ENCODE measurements at regions not wholly inside any gene's neighbourhood (a gene's known extent, or its start where the extent isn't known, plus 50 kb on each side); places are given as distances from the start of the nearest gene placed in this dataset.
"Not testable (repeated sequence)": the region's sequence is repeated elsewhere in the genome, so short reads cannot be mapped to it uniquely, and the experiment has no call there.

- no peak for DNase-seq
Observed at GRCh38 chr4:57993944-57994343, 883.8 kb upstream of the IGFBP7 start.

GRCh38 chr4:57989430-57989829 lies 879.2 kb upstream of the IGFBP7 start:
- DNase-seq = no peak

- no peak for DNase-seq
Observed at GRCh38 chr4:57985161-57985560, 875.0 kb upstream of the IGFBP7 start.

GRCh38 chr4:57981123-57981522 lies 870.9 kb upstream of the IGFBP7 start:
- no peak for DNase-seq

- DNase-seq = no peak
Observed at GRCh38 chr4:57974821-57975220, 864.6 kb upstream of the IGFBP7 start.

- no peak for DNase-seq
Observed at GRCh38 chr4:57973819-57974218, 863.6 kb upstream of the IGFBP7 start.

- DNase-seq = no peak
Observed at GRCh38 chr4:57971261-57971660, 861.1 kb upstream of the IGFBP7 start.

- DNase-seq = no peak
Observed at GRCh38 chr4:57966987-57967760, 857.0 kb upstream of the IGFBP7 start.

GRCh38 chr4:57965431-57965830 lies 855.2 kb upstream of the IGFBP7 start:
- not testable (repeated sequence) for DNase-seq

- no peak for DNase-seq
Observed at GRCh38 chr4:57945298-57945697, 835.1 kb upstream of the IGFBP7 start.

GRCh38 chr4:57943682-57944081 lies 833.5 kb upstream of the IGFBP7 start:
- no peak for DNase-seq

- DNase-seq = not testable (repeated sequence)
Observed at GRCh38 chr4:57937326-57937725, 827.1 kb upstream of the IGFBP7 start.

- no peak for DNase-seq
Observed at GRCh38 chr4:57926311-57926710, 816.1 kb upstream of the IGFBP7 start.

GRCh38 chr4:57924951-57925350 lies 814.8 kb upstream of the IGFBP7 start:
- DNase-seq = no peak

- DNase-seq = no peak
Observed at GRCh38 chr4:57916479-57916878, 806.3 kb upstream of the IGFBP7 start.

- DNase-seq = no peak
Observed at GRCh38 chr4:57911203-57911602, 801.0 kb upstream of the IGFBP7 start.

- no peak for DNase-seq
Observed at GRCh38 chr4:57910151-57910550, 800.0 kb upstream of the IGFBP7 start.

GRCh38 chr4:57905965-57906364 lies 795.8 kb upstream of the IGFBP7 start:
- DNase-seq = no peak

- no peak for DNase-seq
Observed at GRCh38 chr4:57877047-57877458, 766.9 kb upstream of the IGFBP7 start.

- DNase-seq = no peak
Observed at GRCh38 chr4:57875829-57876392, 765.7 kb upstream of the IGFBP7 start.

GRCh38 chr4:57866468-57867171 lies 756.4 kb upstream of the IGFBP7 start:
- no peak for DNase-seq

- DNase-seq = no peak
Observed at GRCh38 chr4:57865264-57865663, 755.1 kb upstream of the IGFBP7 start.

- DNase-seq = no peak
Observed at GRCh38 chr4:57854748-57855147, 744.6 kb upstream of the IGFBP7 start.

GRCh38 chr4:57850141-57850540 lies 740.0 kb upstream of the IGFBP7 start:
- DNase-seq = no peak

Data from activated effector memory CD4-positive, alpha-beta T cell treated with Interleukin-2 at 50 U/mL for 16 hours (primary cell).